HepG2 (cell line): ENCODE measurements at regions not wholly inside any gene's neighbourhood (a gene's known extent, or its start where the extent isn't known, plus 50 kb on each side); places are given as distances from the start of the nearest gene placed in this dataset.

ENCODE experiments used
- ATAC-seq: fragments of 200-7000 bp; cut with Tn5 transposase; 3 replicates; pipeline ENCODE4 v1.9.1; 2020; ENCODE audit warnings: mild to moderate bottlenecking, moderate library complexity
- BruUV-seq: library from RNA; stranded (reverse); fragments of 400-500 nt; replicated peaks from 2 replicates; lab custom pipeline; 2021; lab: Mats Ljungman, UMichigan
- CTCF ChIA-PET: fragments of 300-600 bp; formaldehyde crosslinking; extraction: SDS; loops from one replicate; lab custom pipeline; 2021; ENCODE audit warnings: low total read pairs, inconsistent platforms, low intra/inter-chr PET ratio; lab: Yijun Ruan, JAX
- POLR2A ChIA-PET: fragments of 350-600 bp; sonication (Branson Sonifier 250); formaldehyde crosslinking; loops from one replicate; lab custom pipeline; 2020; ENCODE audit warnings: antibody characterized with exemption, inconsistent platforms; lab: Yijun Ruan, JAX
- DNase-seq: peaks from one replicate; pipeline ENCODE4 v3.0.0-alpha.2; 2015; ENCODE audit warnings: low spot score
- FAIRE-seq: peaks from 3 replicates; lab custom pipeline; 2011; peaks lifted over from hg19 to GRCh38; lab: Jason Lieb, UNC
- H2AFZ ChIP-seq: one replicate; pipeline ENCODE4 v1.6.1; 2011; ENCODE audit warnings: low read length, inconsistent platforms
- H3K27ac ChIP-seq: fragments of 300-600 bp; 3 replicates; pipeline ENCODE4 v1.8.0; 2011; ENCODE audit warnings: mixed run types, mild to moderate bottlenecking, mixed read lengths, low read length, inconsistent platforms; ENCODE audit not compliant: insufficient read depth; ENCODE audit errors: extremely low read length
- H3K27me3 ChIP-seq, 2 experiments: fragments of 200-600 bp in 1 of 2; 2 replicates in 1 of 2; 3 replicates in 1 of 2; pipeline versions ENCODE4 v1.6.0 to v1.8.0; 2011; ENCODE audit warnings: low read length in 2 of 2, mild to moderate bottlenecking in 2 of 2, moderate library complexity in 2 of 2, inconsistent platforms in 1 of 2; ENCODE audit not compliant: insufficient read depth in 2 of 2, control insufficient read depth in 1 of 2
- H3K36me3 ChIP-seq, 2 experiments: fragments of 200-600 bp in 1 of 2; replicated peaks in 1 of 2; 2 replicates in 1 of 2; 3 replicates in 1 of 2; pipeline versions ENCODE4 v1.5.1 to v1.8.0; 2011; ENCODE audit warnings: low read length in 2 of 2, inconsistent platforms in 1 of 2; ENCODE audit not compliant: insufficient read depth in 2 of 2, control insufficient read depth in 1 of 2
- H3K4me1 ChIP-seq: 2 replicates; pipeline ENCODE4 v1.5.1; 2012; ENCODE audit warnings: low read length, inconsistent platforms; ENCODE audit not compliant: insufficient read depth
- H3K4me2 ChIP-seq: 2 replicates; pipeline ENCODE4 v1.6.0; 2011; ENCODE audit warnings: low read depth, low read length, inconsistent platforms
- H3K4me3 ChIP-seq, 3 experiments: fragments of 200-600 bp in 1 of 3; sonication (generic), shearing (Covaris generic) in 1 of 3; replicated peaks in 1 of 3; 2 replicates each; pipeline ENCODE4 v1.5.1; 2011 to 2016; ENCODE audit warnings: low read length in 3 of 3, inconsistent platforms in 2 of 3, low read depth in 2 of 3, mild to moderate bottlenecking in 2 of 3, control low read depth in 1 of 3, mixed read lengths in 1 of 3; ENCODE audit not compliant: insufficient read depth in 1 of 3
- H3K79me2 ChIP-seq: one replicate; pipeline ENCODE4 v1.6.1; 2011; ENCODE audit warnings: low read length, inconsistent platforms; ENCODE audit not compliant: insufficient read depth
- H3K9ac ChIP-seq: 2 replicates; pipeline ENCODE4 v1.6.0; 2011; ENCODE audit warnings: mild to moderate bottlenecking, low read depth, low read length, inconsistent platforms; ENCODE audit not compliant: insufficient read depth
- H3K9me3 ChIP-seq: 2 replicates; pipeline ENCODE4 v1.5.1; 2012; ENCODE audit warnings: mild to moderate bottlenecking, low read length
- H4K20me1 ChIP-seq: 2 replicates; pipeline ENCODE4 v1.6.0; 2011; ENCODE audit warnings: inconsistent platforms, mild to moderate bottlenecking, low read length, moderate library complexity; ENCODE audit not compliant: insufficient read depth
- ARHGAP35 ChIP-seq: sonication (generic); formaldehyde crosslinking; IDR thresholded peaks from 2 replicates; pipeline ENCODE4 v1.9.0; 2022; ENCODE audit warnings: mild to moderate bottlenecking, inconsistent platforms, moderate library complexity, missing genetic modification reagents, borderline replicate concordance
- IKZF4 ChIP-seq: sonication (generic); formaldehyde crosslinking; IDR thresholded peaks from 2 replicates; pipeline ENCODE4 v1.5.1; 2020; ENCODE audit warnings: borderline replicate concordance, mild to moderate bottlenecking, low read depth, missing genetic modification reagents; ENCODE audit errors: not compliant biosample characterization
- IRF2 ChIP-seq: IDR thresholded peaks from 2 replicates; pipeline ENCODE4 v1.6.1; 2018; ENCODE audit warnings: missing genetic modification reagents, missing compliant biosample characterization
- MEIS2 ChIP-seq: sonication (generic); formaldehyde crosslinking; IDR thresholded peaks from 2 replicates; pipeline ENCODE4 v1.9.0; 2021; ENCODE audit warnings: mild to moderate bottlenecking, missing genetic modification reagents
- RBM22 ChIP-seq: fragments of 200-400 bp; formaldehyde crosslinking; optimal IDR thresholded peaks from 2 replicates; pipeline ENCODE3; 2017; ENCODE audit warnings: mild to moderate bottlenecking, low read length, moderate library complexity
- ZBTB25 ChIP-seq: IDR thresholded peaks from 2 replicates; pipeline ENCODE4 v1.6.1; 2018; ENCODE audit warnings: missing genetic modification reagents
- ZFP91 ChIP-seq: sonication (generic); formaldehyde crosslinking; IDR thresholded peaks from 2 replicates; pipeline ENCODE4 v1.9.0; 2022; ENCODE audit warnings: missing genetic modification reagents, mild to moderate bottlenecking, borderline replicate concordance
- ZFX ChIP-seq: sonication (generic); formaldehyde crosslinking; IDR thresholded peaks from 2 replicates; pipeline ENCODE4 v1.4.0; 2020; ENCODE audit warnings: mild to moderate bottlenecking, low read depth, missing genetic modification reagents, moderate library complexity
- ZNF512B ChIP-seq: sonication (generic); formaldehyde crosslinking; IDR thresholded peaks from 2 replicates; pipeline ENCODE4 v1.5.1; 2020; ENCODE audit warnings: missing genetic modification reagents, mild to moderate bottlenecking, borderline replicate concordance
- ZNF567 ChIP-seq: sonication (generic); formaldehyde crosslinking; IDR thresholded peaks from 2 replicates; pipeline ENCODE4 v1.8.1; 2023; ENCODE audit warnings: mild to moderate bottlenecking, missing genetic modification reagents, borderline replicate concordance
- WGBS: methylation state at CpG from one replicate; pipeline ENCODE4 v1.1.6; 2017; ENCODE audit warnings: low lambda C conversion rate; 5-methylcytosine and 5-hydroxymethylcytosine counted together
- in situ Hi-C: cut with HindIII; loops from 2 replicates; pipeline ENCODE4 v1.10.0; 2017; ENCODE audit warnings: low pct_unique_long_range_greater_than_20kb; ENCODE audit not compliant: extremely low pct_ligation_motif_present
- intact Hi-C: fragments of 100-400 bp; cut with micrococcal nuclease; formaldehyde crosslinking; loops from one replicate; pipeline ENCODE4 v1.10.0; 2022; ENCODE audit not compliant: unreplicated experiment

GRCh38 chr5:93322974-93323860, 257.8 kb downstream of the NR2F1-AS1 start (continued):
- TF ChIP-seq ZFP91 (no peak), ZNF512B (no peak), ZFX (CRISPR knock-in tag) (no peak), RBM22 (no peak)

GRCh38 chr5:93320920-93321445, 260.0 kb downstream of the NR2F1-AS1 start:
- Histone ChIP-seq H3K27me3 (no peaks in the 10 kb centered on the region; a peak in 3 of 5 replicates), H3K36me3 (no peaks in the 10 kb centered on the region), H3K27ac (no peak overlapping the region), H3K9me3 (no peaks in the 10 kb centered on the region), H3K79me2 (no peaks in the 10 kb centered on the region), H2AFZ (no peak overlapping the region), H3K4me1 (no peaks in the 10 kb centered on the region), H3K4me3 (no peak overlapping the region), H3K9ac (no peak overlapping the region), H4K20me1 (no peaks in the 10 kb centered on the region), H3K4me2 (no peak overlapping the region)
- ChIA-PET CTCF (no interaction called here), POLR2A (no interaction called here)
- ATAC-seq (no peak), FAIRE-seq (no peak), DNase-seq (no peak)
- BruUV-seq: no TSS peak
- intact Hi-C loops: no loop called here
- in situ Hi-C loops: no loop called here
- WGBS: 13% methylated on average over 3 of the region's 3 CpGs
- no peak for TF ChIP-seq IKZF4 (CRISPR knock-in tag)
- TF ChIP-seq ARHGAP35 (CRISPR knock-in tag): no peak
- no peak for TF ChIP-seq MEIS2 (CRISPR knock-in tag)
- no peak for TF ChIP-seq ZBTB25 (CRISPR knock-in tag)
- no peak for TF ChIP-seq IRF2
- no peak for TF ChIP-seq ZNF567
